PC-9 (cell line): ENCODE measurements at regions not wholly inside any gene's neighbourhood (a gene's known extent, or its start where the extent isn't known, plus 50 kb on each side); places are given as distances from the start of the nearest gene placed in this dataset.

Source experiments
- CTCF ChIP-seq: fragments of 200-600 bp; sonication (generic); conservative IDR thresholded peaks from 2 replicates; pipeline ENCODE4 v1.6.1; 2017; ENCODE audit warnings: mixed run types, antibody characterized with exemption, mild to moderate bottlenecking, moderate library complexity
- EZH2 ChIP-seq: fragments of 200-600 bp; sonication (generic); IDR thresholded peaks from 2 replicates; pipeline ENCODE4 v1.8.0; 2017; ENCODE audit warnings: antibody characterized with exemption, low read depth

- TF ChIP-seq EZH2 (no peak), CTCF (no peak)
Observed at GRCh38 chr14:65296876-65297275, 115.7 kb upstream of the FUT8 start.
